Right lobe of liver (tissue), 4 donors: ENCODE measurements at regions not wholly inside any gene's neighbourhood (a gene's known extent, or its start where the extent isn't known, plus 50 kb on each side); places are given as distances from the start of the nearest gene placed in this dataset.

Experiments
- POLR2A ChIP-seq: fragments of 450-650 bp; IDR thresholded peaks from one replicate; pipeline ENCODE4 v1.6.1; 2017; ENCODE audit warnings: antibody characterized with exemption, mild to moderate bottlenecking
- TF ChIP-seq, protein P1 (sequence below), 4 donors: fragments of 200-600 bp in 3 of 4; fragments of 450-650 bp in 1 of 4; IDR thresholded peaks; one replicate each; pipeline versions ENCODE4 v1.5.1 to v1.8.0; 2016 to 2022; ENCODE audit warnings: antibody characterized with exemption in 4 of 4, mild to moderate bottlenecking in 2 of 4
- donor health status: DM: no; HTN: no; CAD: no.
- donor health status: DM: no; HTN: no; CAD: no.
- donor health status: DM: no; HTN: yes; CAD: no.

DNA sequence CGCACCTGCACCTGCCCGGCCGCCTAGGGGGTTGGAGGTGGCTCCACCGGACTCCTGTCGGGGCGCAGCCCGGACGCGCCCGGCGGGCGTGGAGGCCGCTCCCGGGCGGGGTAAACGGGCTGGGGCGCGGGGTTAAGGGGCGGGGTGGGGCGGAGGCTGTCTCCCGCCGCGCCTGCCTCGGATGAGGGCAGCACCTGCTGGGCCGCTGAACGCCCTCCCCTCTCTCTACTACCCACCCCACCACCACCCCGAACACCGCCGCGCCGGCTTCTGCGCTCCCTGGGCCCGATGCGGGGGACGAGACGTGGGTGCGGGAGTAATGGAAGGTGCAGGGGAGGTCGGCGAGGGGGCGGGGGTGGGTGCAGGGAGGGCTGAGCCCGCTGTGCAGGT, 224.8 kb upstream of the ID2 start:
- TF ChIP-seq, protein P1, sequence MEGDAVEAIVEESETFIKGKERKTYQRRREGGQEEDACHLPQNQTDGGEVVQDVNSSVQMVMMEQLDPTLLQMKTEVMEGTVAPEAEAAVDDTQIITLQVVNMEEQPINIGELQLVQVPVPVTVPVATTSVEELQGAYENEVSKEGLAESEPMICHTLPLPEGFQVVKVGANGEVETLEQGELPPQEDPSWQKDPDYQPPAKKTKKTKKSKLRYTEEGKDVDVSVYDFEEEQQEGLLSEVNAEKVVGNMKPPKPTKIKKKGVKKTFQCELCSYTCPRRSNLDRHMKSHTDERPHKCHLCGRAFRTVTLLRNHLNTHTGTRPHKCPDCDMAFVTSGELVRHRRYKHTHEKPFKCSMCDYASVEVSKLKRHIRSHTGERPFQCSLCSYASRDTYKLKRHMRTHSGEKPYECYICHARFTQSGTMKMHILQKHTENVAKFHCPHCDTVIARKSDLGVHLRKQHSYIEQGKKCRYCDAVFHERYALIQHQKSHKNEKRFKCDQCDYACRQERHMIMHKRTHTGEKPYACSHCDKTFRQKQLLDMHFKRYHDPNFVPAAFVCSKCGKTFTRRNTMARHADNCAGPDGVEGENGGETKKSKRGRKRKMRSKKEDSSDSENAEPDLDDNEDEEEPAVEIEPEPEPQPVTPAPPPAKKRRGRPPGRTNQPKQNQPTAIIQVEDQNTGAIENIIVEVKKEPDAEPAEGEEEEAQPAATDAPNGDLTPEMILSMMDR (IDR thresholded peaks at IDR 0.05), result no peak
- no peak for TF ChIP-seq POLR2A
